Islet precursor cell (in vitro differentiated cells): ENCODE measurements at regions not wholly inside any gene's neighbourhood (a gene's known extent, or its start where the extent isn't known, plus 50 kb on each side); places are given as distances from the start of the nearest gene placed in this dataset.
A peak's percentile ranks its signal among the peaks of the same experiment; 100 is the strongest.

Experiments
- DNase-seq: peaks from one replicate; pipeline ENCODE4 v3.0.0-alpha.2; 2018

DNA sequence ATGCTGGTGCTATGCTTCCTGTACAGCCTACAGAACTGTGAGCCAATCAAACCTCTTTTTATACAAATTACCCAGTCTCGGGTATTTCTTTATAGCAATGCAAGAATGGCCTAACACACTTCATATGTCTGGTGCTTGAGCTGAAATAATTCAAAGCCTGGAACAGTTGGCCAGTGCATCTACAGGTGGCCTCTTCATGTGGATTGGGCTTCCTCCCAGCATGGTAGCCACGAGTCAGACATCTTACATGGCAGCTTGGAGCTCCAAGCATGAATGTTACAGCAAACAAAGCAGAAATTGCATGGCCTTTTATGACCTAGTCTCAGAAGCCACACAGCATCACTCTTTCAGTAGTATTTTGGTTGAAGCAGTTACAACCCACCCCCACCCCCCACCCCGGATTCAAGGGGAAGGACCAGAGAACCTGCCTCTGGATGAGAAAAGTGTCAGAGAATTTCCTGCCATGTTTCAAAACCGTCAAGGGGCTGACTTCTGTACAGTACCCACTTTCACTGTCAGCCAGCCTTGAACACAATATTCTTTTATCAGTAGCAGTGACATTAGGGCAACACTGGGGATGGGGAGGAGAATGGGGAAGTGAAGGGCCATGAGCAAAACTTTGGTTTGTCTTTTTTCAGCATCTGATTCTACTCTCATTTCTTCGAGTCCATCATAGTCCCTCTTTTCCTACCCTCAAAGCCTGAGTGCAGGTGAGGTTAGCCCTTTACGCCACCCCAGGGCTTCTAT, 368.7 kb downstream of the BCOR start:
- peak; percentile 18 for DNase-seq

DNA sequence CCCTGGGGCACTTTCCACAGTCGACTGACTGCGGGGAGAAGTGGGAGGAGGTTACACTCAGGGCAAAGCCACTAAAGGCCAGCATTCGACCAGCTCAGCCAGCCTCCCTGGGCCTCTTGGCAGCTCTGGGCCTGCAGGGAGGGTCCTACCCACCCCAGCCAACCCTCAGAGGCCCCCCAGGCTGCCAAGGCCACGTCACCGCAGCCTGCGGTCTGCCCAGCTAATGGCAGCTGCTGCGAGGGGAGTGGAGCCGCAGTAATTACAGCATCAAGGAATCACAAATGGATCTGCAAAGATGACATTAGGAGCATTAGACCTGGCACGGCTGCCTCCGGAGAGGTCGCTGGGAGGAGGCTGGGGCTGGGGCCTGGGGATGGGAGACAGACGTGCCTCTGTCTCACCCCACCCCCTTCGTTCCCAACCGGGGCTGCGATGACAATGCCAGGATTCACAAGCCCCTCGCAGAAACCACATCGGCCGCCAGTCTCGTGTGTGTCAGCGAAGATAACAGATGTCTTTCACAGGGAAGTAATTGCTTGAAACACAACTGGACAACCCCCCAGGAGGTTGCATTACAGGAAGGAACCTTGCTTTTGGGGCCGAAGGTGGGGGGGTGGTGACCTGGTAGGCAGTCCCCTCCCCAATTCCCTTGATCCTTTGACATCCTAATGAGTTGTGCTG, 367.6 kb downstream of the BCOR start:
- peak; percentile 99 for DNase-seq

DNA sequence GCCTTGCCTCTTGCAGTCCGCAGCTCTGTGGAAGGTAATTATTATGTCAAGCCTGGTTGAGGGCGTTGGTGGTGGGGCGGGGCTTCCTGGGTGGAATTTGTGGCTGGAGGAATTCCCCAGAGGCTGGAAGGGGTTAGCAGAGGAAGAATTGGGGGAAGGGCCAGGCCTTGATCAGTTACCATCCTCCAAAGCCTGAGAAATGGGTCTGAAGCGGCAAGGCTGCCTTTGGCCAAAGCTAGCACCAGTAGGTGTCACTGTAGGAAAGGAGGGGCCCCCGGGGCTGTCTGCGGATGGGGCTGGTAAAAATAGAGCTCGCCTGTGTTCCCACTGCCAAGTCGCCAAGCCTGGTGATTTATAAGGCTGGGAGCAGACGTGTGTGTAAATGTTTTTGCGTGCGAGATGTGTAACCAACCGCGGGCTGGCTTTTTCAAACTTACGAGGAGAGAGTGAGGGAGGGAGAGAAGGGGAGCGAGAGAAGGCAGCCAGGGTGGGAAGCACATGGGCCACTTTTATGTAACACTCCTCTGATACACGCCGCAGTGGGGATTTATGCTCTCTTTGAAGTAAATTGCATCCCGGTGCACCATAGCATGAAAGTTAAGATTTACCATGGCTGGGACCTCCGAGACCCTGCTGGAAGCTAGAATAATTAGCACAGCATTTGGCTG, 367.0 kb downstream of the BCOR start:
- no peak for DNase-seq

DNA sequence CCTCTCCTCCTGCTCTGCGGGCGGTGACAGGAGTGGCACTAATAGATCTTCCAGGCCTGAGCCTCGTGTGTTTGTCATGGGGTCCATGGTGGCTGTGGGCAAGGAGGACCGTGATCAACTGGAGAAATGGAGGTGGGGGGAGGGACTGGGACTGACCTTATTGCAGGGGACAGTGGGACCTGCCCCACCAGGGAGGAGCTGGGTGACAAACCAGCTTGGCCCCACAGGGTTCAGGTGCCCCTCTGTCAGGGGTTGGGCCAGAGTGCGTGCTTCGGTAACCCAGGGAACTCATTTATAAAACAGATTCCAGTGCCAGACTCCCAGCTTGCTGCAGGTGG, 366.5 kb downstream of the BCOR start:
- no peak for DNase-seq

DNA sequence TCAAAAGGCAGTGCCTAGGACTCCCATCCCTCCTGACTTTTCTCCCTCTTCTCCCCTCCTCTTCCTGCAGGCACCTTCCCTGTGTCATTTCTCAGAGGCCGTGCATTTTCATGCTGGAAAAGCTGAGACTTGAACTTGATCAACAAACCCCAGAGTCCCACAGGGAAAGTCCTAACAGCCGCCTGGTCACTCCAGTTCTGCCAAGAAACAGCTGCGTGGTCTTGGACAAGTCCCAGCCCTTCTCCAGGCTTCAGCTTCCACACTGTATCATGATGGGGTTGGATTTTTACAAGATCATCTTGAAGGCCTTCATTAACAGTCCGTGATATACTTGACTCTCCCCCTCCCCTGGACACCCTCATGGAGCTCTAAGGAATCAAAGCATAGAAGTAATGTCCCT, 366.0 kb downstream of the BCOR start:
- DNase-seq, result peak; percentile 49

DNA sequence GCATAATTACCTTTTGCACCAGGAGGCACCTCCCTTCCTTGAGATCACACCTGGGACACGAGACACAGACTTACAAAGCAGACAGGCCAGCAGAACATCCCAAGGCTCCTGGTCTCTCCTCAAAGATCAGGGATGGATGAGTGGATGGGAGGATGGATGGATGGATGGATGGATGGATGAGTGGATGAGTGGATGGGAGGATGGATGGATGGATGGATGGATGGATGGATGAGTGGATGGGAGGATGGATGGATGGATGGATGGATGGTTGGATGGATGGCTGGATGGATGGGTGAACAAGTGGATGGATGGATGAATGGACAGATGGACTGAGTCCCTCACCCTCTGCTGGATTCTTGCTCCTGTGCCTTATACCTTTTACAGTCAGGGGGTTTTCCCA, 364.0 kb downstream of the BCOR start:
- no peak for DNase-seq

DNA sequence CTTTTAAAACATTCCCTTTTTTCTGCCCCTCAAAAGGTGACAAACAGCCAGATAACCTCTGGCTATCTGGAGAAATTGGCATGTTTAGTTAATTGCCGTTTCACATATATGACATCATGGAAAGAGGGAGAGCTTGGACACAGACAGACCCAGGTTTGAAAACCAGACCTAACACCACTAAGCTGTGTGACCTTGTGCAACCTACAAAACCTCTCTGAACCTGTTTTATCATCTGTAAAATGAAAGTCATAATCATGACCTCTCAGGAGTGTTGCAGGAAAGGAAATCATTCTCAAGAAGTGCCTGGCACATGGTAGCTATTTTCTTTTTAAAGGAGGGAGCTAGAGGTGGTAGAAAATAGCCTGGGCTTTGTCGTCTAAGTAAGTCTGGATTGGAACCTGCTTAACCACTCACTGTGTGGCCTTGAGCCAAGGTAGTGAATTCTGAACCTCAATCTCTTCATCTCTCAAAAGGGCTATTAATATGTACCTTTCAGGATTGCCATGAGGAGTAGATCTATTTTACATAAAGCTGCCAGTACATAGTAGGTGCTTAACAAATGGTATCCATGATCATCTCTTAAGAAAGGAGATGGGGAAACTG, 363.5 kb downstream of the BCOR start:
- DNase-seq, result no peak

DNA sequence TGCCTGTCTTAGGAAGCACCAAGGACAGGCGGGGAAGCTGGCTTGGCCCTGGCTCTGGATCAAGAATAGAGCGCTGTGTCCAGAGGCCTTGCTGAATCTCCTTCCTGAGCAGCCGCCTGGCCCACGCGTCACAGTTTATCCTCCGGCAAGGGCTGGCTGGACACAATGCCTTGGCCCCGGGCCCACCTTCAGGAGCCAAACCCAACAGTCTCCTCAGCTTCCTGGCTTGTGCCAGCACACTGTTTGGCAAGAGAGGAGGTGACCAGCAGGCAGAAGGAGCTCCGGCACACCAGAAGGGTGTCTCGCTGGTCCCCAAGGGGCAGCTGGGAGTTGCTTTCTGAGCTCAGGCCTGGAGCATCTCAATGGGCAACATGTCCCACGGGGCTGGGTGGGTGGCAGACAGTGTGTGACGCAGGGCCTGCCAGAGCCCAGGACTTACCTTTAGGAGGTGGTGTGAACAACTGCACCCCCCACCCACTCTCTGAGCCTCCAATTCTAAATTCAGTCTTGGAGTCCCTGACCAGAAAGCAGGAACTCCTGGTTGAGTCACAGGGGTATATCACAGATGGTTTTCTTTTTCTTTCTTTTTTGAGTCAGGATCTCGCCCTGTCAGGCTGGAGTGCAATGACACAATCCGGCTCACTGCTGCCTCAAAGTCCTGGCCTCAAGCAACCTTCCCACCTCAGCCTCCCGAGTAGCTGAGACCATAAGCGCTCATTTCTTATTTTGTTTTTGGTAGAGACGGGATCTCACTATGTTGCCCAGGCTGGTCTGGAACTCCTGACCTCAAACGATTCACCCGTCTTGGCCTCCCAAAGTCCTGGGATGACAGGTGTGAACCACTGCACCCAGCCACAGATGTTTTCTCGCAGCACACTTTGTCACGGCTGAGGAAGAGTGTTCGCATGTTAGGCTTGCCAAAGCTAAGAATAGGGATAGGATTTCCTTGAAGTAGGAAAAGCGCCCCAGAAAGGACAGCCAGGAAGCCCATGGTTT, 361.2 kb downstream of the BCOR start:
- no peak for DNase-seq

DNA sequence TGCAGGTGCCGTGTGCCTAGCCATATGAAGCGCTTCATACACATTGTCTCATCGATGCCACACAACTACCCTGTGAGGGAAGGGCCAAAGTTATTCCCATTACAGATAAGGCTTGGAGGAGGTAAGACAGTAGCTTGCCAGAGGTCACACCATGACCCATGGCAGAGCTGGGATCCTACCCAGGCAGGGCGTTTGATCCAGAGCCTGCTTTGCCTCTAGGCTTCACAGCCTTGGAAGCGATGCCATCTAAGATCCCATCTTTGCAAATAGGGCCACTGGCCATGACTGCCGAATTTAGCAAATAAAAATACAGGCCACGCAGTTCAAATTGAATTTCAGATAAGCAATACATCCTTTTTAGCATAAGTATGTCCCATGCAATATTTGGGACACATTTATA, 358.2 kb downstream of the BCOR start:
- DNase-seq, result no peak

DNA sequence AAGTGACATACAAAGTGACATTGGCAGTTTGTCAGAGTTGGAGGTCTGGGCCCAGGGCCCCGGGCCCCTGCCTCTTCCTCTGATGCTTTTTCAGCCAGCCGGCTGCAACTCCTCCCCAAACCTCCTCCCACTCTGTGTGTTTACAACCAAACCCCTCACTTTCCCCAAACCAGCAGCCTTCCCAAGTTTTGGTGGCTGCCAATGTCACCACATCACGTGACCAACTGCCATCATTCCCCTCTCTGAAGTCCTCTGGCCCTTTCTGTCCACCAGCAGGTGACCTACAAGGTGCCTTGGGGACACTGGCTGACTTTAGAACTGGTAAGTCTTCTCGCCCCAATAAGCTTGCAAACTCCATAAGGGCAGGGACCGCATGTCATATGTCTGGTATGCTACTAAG, 357.7 kb downstream of the BCOR start:
- DNase-seq, result no peak

DNA sequence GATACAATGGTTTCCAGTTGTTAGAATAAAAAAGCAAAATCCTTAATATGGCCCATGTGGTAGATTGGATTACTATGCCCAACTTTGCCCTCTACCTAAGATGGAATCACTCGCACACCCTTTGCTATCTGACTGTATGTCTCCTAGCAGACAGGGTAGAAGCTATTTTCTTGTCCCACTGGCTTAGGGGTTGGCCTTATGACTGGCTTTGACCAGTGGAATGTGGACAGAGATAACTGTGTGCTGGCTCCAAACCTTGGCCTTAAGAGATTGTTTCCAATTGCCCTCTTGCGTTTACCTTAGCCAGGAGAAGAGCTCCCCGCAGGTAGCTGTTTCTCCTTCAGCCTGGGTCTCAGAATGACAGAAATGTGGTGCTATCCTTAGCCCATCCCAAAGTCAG, 355.9 kb downstream of the BCOR start:
- no peak for DNase-seq

DNA sequence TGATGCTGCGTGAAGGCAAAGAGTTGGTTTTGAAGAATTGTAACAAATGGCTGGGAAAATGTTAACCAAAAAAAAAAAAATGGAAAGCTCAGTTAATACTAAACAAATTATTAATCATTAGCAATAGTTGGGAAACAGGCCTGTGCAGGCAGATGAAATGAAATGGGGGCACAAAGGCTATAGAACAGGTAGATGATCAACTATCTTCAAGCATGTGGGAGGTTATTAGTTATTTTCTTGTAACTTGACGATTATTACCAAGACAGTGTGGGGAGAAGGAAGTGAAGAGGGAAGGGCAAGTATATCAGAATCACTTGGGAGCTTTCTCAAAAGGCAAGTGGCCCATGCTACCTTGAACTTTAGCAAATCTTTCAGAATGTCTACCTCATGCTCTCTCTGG, 351.9 kb downstream of the BCOR start:
- DNase-seq, result no peak

DNA sequence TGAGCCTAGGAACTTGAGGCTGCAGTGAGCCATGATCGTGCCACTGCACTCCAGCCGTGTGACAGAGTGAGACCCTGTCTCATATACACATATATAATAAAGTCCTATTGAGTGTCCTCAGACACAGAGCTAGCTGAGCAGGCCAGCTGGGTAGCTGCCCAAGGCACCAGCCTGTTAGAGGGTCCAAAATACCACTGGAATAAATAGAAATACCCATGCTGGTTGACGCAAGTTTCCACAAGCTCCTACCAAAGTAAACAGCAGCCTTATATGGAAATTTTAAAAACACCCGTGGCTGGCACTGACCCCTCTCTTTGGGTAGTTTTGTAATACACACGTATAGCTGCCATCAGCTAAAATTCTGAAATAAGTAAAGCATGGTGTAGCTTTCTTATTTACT, 348.6 kb downstream of the BCOR start:
- no peak for DNase-seq

DNA sequence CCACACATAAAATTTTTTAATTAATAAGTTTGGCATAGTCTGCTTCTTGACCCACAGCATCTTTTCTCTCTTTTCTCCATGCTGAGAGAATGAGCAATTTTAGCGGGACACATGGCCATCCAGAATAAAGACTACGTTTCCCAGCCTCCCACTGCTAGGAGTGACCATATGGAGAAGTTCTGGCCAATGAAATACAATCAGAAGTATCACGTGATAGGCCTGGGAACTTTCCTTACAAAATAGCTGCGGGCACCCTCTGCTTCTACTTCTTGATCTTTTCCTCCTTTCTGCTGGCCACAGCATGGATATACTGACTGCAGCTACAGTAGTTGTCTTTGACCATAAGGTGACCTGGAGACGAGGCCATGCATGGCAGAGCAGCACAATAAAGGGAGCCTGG, 348.0 kb downstream of the BCOR start:
- no peak for DNase-seq

DNA sequence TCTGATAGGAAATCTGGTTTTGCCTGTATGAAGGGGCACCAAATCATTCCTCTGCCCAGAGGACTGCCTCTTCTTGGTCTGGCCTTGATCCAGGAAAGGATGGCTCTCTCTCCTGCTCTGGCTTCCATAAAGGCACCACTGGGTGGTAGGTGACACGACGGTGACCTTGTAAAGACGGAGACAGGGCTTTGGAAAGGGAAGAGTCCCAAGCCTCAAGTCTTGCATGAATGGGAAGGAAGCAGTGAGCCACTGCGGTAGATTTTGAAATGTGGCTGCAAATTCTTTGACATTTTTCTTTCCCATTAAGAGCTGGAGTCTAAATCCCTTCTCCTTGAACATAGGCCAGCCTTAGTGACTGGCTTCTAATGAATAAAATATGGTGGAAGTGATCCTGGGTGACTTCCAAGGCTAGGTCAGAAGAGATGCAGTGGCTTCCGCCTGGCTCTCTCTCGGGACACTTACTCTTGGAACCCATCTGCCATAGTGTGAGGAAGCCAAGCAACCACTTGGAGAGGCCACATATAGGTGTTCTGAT, 347.4 kb downstream of the BCOR start:
- DNase-seq, result no peak

DNA sequence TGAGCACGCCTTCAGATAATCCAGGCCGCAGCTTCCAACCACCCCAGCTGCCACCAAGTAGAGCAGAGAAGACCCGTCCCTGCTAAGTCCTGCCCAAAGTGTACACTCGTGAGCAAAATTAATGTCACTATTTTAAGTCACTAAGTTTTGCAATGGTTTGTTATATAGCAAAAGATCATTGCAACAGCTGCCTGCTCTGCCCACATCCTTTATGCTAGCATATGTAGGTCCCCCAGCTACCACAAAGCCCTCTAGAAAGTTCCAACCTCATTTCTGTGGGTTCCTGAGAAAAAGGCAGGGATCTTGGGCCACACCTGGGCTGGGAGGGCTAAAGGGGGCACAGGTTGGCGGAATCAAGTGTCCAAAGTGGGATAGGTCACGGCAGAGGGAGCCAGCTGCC, 346.9 kb downstream of the BCOR start:
- DNase-seq, result no peak

DNA sequence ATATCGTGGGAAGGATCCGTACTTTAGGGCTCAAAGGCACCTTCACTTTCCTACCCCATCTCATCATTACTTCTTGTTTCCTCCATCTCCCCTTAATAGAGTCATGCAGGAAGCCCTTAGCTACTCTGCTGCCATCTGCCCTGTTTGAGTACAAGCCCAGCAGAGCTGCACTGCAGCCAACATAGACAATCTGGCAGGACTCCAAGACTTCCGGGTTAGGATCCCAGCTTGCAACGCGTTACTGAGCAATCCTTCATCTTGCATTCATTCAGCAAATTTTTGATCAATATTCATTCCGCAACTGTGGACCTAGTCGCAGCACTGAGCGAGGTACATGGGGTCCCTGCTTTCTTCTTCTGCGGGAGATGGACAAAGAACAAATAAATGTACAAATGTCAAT, 344.9 kb downstream of the BCOR start:
- DNase-seq, result no peak

DNA sequence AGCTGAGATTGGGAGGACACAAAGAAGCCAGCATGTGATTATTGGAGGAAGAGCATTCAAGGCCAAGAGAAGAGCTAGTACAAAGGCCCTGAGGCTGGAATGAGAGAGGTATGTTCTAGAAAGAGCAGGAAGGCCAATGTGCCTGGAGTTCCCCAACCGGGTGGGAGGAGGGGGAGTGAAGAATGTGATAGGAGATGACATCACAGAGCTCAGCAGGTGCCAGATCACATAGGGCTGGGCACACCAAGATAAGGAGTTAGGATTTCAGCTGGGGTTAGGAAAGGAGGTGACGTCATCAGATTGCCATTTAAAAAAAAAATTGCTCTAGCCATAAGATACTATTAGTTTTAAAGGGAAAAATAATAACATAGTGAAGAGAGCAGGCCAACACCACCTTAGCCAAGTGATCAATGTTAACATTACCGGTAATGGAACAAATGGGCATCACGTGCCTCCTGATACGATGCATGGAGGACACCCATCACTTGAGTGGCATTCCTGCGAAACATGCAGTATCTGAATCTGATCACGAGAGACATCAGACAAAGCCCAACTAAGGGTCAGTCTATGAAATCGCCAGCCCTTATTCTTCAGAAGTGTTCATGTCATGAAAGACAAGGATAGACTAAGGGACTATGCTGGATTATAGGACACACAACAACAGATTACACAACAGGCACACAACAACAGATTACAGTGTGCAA, 344.3 kb downstream of the BCOR start:
- DNase-seq, result peak; percentile 91

DNA sequence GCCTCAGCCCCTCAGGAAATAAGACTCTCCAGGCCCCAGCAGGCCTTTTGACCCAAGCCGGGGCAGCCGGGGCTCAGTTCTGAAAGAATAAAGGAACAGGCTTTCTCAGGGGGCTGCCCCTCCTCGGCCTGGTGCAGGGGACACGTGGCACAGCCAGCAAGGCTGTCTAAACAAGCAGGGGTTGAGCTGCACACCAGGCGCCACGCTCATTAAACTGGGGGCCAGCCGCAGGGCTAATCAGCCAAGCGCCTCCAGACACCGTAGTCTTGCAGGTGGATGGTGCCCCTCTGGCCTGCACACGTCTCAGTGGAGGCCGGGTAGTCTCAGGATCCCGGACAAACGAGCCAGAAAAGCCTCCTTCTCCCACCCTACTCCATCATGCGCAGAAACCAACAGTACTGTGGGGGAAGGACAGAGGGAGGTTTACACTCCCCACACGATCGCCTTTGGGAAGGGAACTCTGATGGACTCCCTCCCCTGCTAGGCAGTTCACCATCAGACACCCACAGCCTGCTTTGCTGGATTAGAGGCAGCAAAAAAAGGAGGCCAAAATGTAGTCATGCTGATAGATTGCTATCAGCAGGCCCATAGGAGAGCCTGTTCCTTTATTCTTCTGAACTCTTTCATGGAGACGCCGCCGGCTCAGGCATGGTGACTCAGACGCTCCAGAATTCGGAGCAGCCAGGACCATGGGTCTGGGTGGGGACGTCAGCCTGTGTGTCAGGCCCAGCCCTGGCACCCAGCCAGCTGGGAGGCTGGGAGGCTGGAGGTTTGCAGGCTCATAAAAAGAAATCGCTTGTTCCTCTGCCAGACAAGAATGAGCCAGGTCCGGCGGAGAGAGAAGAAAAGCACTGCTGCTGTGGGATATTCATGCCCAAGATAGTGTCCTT, 342.4 kb downstream of the BCOR start:
- peak; percentile 100 for DNase-seq

DNA sequence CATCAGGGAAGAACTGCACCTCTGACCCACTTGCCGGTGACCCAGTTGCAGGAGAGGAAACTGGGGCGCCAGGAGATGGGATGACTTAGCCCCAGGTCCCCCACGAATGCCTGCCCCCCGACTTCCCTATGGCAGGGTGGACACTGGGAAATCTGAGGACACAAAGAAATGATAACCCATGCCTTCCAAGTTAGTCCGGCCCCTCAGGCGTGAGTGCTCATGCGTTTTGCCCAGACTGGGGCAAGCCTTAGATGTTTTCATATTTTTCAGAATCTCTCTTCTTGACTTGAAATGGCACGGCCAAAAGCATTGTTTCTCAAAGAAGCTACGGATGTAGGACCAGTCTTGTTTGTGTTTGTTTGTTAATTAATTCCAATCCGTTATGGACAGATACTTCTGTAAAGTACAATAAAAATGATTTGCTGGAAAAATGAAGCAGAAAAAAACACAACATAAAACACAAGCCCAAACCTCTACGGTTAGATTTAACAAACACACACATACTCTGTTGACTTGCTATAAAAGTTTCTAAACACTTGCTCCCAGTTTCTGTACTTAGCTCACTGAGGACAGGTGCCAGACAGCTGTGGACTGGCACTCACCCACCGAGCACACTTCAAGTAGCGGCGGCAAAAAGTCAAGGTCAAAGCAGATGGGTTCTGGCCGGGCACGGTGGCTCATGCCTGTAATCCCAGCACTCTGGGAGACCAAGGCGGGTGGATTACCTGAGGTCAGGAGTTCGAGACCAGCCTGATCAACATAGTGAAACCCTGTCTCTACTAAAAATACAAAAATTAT, 341.5 kb downstream of the BCOR start:
- no peak for DNase-seq
